ENCODE measurements at regions not wholly inside any gene's neighbourhood (a gene's known extent, or its start where the extent isn't known, plus 50 kb on each side); places are given as distances from the start of the nearest gene placed in this dataset.

DNA sequence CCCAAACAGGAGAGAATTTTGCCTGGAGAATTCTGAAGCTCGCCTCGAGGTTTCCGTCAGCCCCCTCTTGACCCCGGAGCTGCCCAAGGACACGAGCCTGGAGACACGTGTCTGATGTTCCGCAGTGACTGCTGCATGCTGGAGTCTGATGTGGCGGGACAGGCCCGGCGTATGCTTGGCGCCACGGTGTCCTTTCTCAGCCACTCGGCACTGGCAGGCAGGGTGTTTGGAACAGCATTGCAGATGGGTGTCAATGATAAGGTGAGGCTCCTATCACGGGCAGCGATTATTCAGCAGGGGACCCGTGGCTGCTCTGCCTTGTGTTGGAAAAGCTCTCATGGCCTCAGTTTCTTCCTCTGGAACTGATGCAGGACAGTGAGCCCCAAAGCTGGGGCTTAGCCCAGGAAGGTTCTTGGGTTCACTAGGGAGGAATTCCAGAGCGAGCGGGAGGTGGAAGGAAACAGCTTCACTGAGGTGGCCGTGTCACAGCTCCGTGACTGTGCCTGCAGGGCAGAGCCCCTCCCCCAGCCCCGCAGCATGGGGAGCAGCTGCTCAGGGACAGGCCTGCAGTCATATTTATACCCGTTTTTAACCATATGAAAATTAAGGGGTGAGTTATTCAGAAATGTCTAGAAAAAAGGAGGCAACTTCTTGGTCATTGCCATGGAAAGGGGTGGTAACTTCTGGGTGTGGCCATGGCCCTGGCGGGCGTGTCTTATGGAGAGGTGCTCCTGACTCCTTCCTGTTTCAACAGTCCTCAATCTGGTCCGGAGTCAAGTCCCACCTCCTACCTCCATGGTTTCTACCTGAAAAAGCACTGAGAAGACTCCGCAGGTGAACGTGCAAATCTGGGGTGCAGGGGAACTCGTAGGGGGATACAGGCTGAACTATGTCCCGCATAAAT is 123.4 kb downstream of the SIK1 start:
- DNase-seq (ENCODE audit: low read depth): no peak
- H3K4me3 ChIP-seq (ENCODE audit: control insufficient read depth, low read depth, low read length): no peak overlapping the region
- TF ChIP-seq, protein P1, sequence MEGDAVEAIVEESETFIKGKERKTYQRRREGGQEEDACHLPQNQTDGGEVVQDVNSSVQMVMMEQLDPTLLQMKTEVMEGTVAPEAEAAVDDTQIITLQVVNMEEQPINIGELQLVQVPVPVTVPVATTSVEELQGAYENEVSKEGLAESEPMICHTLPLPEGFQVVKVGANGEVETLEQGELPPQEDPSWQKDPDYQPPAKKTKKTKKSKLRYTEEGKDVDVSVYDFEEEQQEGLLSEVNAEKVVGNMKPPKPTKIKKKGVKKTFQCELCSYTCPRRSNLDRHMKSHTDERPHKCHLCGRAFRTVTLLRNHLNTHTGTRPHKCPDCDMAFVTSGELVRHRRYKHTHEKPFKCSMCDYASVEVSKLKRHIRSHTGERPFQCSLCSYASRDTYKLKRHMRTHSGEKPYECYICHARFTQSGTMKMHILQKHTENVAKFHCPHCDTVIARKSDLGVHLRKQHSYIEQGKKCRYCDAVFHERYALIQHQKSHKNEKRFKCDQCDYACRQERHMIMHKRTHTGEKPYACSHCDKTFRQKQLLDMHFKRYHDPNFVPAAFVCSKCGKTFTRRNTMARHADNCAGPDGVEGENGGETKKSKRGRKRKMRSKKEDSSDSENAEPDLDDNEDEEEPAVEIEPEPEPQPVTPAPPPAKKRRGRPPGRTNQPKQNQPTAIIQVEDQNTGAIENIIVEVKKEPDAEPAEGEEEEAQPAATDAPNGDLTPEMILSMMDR (conservative IDR thresholded peaks at IDR 0.05; ENCODE audit: control insufficient read depth, insufficient read depth, low read depth, low read length): no peak

DNA sequence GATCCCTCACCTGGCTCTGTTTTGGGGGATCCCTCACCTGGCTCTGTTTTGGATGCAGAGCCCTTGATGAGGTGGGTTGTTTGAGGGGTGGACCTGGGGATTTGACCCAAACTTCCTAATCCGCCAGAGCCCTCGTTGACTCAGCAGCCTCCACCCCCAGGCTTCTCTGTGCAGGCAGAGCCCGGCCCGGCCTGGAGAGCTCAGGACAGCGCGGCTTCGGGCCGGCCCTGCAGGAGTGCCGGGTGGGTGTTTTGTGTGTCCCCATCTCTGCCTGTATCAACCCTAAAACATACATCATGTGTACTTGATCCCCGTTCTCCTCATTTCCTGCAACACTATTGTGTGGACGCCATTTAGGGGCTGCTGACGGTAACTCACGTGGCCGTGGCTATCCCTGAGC is 124.2 kb downstream of the SIK1 start:
- TF ChIP-seq, protein P1 (conservative IDR thresholded peaks at IDR 0.05; ENCODE audit: control insufficient read depth, insufficient read depth, low read depth, low read length): no peak
- DNase-seq (ENCODE audit: low read depth): no peak
- no peak overlapping the region for H3K4me3 ChIP-seq (ENCODE audit: control insufficient read depth, low read depth, low read length)

DNA sequence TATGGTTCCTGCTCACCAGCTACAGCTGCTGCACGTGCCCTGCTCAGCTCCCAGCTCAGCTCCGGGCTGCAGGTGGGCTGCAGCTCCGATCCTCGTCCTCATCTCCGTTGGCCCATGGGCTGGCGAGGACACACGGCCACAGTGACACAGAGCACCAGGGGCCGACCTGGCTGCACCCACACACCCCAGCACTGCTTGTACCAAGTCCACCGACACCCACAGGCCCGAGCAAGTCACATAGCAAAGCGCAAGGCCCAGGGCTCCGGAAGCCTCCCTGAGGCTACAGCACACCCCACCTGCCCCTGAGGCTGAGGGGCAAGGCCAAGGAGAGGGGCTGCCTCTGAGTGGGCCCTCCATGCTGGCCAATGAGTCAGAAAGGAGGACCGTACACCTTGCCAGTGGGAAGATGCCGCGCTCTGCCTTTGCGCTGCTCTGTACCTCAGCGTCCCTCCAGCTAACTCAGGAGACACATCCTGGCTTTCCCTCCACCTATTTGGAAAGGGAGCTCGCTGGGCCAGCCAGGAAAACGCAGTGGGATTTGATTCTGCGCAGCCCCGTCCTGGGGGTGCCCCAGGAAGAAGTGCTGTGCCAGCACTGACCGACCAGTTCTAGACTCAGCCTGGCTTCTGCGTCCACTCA is 124.8 kb downstream of the SIK1 start:
- H3K4me3 ChIP-seq (ENCODE audit: control insufficient read depth, low read depth, low read length): no peak overlapping the region
- TF ChIP-seq, protein P1 (conservative IDR thresholded peaks at IDR 0.05; ENCODE audit: control insufficient read depth, insufficient read depth, low read depth, low read length): no peak
- DNase-seq (ENCODE audit: low read depth): no peak

DNA sequence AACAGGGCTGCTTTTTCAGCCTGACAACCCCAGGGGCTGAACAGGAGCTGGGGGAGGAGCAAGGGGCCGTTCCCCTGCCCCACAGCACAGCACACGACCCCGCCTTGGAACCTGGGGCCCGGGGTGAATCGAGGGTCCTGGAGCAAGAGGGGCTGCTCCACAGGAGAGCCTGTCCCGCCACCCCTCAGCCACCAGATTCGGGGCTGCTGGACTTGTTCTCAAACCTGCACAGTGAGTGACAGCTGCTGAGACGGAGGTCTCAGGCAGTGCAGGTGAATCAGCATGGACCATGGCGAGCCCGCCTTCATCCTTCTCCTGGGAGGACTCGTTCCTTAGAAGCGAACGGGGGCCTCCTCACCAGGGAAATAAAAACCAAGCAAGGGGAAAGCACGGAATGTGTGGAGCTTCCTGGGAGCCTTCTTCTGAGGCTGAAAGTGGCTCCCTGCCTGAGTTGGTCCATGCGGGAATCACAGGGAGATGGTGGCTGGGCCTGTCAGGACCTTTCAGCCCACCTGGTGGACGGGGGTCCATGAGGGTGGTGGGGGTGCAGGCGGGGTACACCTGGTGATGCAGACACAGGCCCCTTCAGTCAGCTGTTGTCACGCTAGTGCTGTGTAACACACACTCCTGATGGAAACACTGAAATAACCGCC is 125.4 kb downstream of the SIK1 start:
- no peak for DNase-seq (ENCODE audit: low read depth)
- no peak overlapping the region for H3K4me3 ChIP-seq (ENCODE audit: control insufficient read depth, low read depth, low read length)
- TF ChIP-seq, protein P1 (conservative IDR thresholded peaks at IDR 0.05; ENCODE audit: control insufficient read depth, insufficient read depth, low read depth, low read length): no peak

DNA sequence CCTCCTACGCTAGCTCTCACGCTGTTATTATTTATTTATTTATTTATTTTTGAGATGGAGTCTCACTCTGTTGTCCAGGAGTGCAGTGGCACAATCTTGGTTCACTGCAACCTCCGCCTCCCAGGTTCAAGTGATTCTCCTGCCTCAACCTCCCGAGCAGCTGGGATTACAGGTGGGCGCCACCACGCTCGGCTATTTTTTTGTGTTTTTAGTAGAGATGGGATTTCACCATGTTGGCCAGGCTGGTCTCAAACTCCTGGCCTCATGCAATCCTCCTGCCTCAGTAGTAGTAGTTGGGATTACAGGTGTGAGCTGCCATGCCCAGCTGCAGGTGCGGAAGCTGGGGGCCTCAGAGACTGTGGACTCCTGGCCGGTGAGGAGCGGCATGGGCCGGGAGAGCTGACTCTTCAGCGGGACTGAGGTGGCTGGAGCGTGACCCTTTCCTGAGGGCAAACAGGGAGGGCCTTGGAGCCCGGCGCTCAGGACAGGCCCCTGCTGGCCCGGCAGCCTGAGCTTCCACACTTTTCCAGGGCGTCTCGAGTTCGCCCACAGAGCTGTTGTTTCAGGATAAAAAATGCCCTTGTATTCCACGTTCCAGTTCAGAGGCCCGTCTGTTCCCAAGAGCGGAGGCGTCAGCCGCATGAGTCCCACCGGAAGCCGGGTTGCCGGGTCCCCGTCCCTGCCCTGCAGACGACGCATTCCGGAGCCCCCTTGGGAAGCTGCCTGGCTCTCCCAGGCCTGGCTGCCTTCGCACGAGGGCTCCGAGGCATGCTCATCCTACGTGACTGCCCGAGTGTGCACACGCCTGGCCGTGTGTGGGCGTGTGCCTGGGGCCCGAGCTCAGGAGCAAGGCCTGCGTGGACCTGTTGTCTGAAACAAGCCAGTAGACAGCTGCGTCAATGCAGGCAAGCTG is 126.2 kb downstream of the SIK1 start:
- peak; percentile 33 for DNase-seq (ENCODE audit: low read depth)
- TF ChIP-seq, protein P1 (conservative IDR thresholded peaks at IDR 0.05; ENCODE audit: control insufficient read depth, insufficient read depth, low read depth, low read length): no peak
- H3K4me3 ChIP-seq (ENCODE audit: control insufficient read depth, low read depth, low read length): no peak overlapping the region
